Left ventricle myocardium inferior (tissue), 1 donor: ENCODE measurements at regions not wholly inside any gene's neighbourhood (a gene's known extent, or its start where the extent isn't known, plus 50 kb on each side); places are given as distances from the start of the nearest gene placed in this dataset.

Source experiments
- DNase-seq: peaks from one replicate; pipeline ENCODE4 v3.0.0-alpha.2; 2020
- H3K27ac ChIP-seq: fragments of 200-600 bp; replicated peaks from 2 replicates; pipeline ENCODE4 v1.8.0; 2021
- H3K27me3 ChIP-seq: fragments of 200-600 bp; 2 replicates; pipeline ENCODE4 v1.8.0; 2021; ENCODE audit warnings: low read depth
- H3K36me3 ChIP-seq: fragments of 200-600 bp; 2 replicates; pipeline ENCODE4 v1.8.0; 2021
- H3K4me1 ChIP-seq: fragments of 200-600 bp; 2 replicates; pipeline ENCODE4 v1.8.0; 2021
- H3K4me3 ChIP-seq: fragments of 200-600 bp; 2 replicates; pipeline ENCODE4 v1.8.0; 2021; ENCODE audit warnings: mild to moderate bottlenecking, moderate library complexity
- H3K9me3 ChIP-seq: fragments of 200-600 bp; replicated peaks from 2 replicates; pipeline ENCODE4 v1.8.0; 2021
- intact Hi-C: fragments of 100-400 bp; cut with micrococcal nuclease; formaldehyde crosslinking; loops from one replicate; pipeline ENCODE4 v1.11.0; 2022
- TF ChIP-seq, protein P1 (sequence below): fragments of 200-600 bp; IDR thresholded peaks from 2 replicates; pipeline ENCODE4 v1.8.0; 2021; ENCODE audit warnings: antibody characterized with exemption, mild to moderate bottlenecking, borderline replicate concordance
- donor health status: DM: no; HTN: yes; CAD: no; lungs with severe emphysema.

DNA sequence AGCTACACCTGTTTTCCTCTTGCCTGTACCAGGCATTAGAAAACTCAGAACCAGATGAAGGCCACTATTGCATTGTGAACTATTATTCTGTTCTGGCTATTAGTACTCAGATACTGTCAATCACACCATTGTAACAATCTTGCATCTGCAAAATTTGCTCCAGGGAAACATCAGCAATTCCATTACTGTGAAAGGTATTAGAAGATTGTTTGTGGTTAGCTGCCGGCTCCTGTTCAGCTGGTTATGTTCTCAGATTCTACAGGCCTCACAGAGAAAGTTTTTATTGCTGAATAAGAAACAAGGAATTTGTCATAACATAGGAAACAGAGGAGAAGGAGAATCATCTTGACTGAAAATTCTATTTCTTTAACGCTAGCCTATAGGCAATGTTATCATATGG is 179.9 kb downstream of the PLOD2 start:
- H3K9me3 ChIP-seq: peaks cover 19% of the 10 kb centered on the region
- DNase-seq: no peak

DNA sequence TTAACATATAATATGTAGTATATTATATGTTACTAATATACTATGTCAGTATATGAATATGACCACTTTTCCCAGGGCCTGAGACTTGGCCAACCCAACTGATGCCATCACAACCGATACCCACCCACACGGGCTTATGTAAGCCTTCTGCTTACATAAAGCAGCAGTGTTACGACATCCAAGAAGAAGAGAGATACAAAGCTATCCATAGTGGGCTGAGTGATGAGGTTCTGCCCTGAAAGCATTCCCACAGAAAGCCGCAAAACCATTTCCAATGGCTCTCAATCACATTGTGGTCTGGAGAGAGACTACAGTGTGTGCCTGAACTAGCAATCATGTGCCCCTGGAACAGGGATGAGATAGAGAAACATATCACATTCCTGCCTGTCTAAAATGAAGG is 177.9 kb downstream of the PLOD2 start:
- no peak for DNase-seq
- Histone ChIP-seq H3K27ac (no peak overlapping the region), H3K9me3 (peaks cover 21% of the 10 kb centered on the region), H3K27me3 (no peaks in the 10 kb centered on the region), H3K4me3 (no peak overlapping the region), H3K4me1 (no peaks in the 10 kb centered on the region), H3K36me3 (no peaks in the 10 kb centered on the region)
- intact Hi-C loops: no loop called here
- TF ChIP-seq, protein P1, sequence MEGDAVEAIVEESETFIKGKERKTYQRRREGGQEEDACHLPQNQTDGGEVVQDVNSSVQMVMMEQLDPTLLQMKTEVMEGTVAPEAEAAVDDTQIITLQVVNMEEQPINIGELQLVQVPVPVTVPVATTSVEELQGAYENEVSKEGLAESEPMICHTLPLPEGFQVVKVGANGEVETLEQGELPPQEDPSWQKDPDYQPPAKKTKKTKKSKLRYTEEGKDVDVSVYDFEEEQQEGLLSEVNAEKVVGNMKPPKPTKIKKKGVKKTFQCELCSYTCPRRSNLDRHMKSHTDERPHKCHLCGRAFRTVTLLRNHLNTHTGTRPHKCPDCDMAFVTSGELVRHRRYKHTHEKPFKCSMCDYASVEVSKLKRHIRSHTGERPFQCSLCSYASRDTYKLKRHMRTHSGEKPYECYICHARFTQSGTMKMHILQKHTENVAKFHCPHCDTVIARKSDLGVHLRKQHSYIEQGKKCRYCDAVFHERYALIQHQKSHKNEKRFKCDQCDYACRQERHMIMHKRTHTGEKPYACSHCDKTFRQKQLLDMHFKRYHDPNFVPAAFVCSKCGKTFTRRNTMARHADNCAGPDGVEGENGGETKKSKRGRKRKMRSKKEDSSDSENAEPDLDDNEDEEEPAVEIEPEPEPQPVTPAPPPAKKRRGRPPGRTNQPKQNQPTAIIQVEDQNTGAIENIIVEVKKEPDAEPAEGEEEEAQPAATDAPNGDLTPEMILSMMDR: no peak

More for the DNA sequence above, 179.9 kb downstream of the PLOD2 start:
- no peak overlapping the region for H3K4me3 ChIP-seq
- H3K36me3 ChIP-seq: no peaks in the 10 kb centered on the region
- H3K4me1 ChIP-seq: no peaks in the 10 kb centered on the region
- intact Hi-C loops: no loop called here
- H3K27ac ChIP-seq: no peak overlapping the region
- H3K27me3 ChIP-seq: no peaks in the 10 kb centered on the region
- TF ChIP-seq, protein P1: no peak
